Motor neuron (in vitro differentiated cells): ENCODE measurements at regions not wholly inside any gene's neighbourhood (a gene's known extent, or its start where the extent isn't known, plus 50 kb on each side); places are given as distances from the start of the nearest gene placed in this dataset.
A peak's percentile ranks its signal among the peaks of the same experiment; 100 is the strongest.
"Not testable (repeated sequence)": the region's sequence is repeated elsewhere in the genome, so short reads cannot be mapped to it uniquely, and the experiment has no call there.

ENCODE experiments used
- ATAC-seq, 8 experiments: fragments of 200-7000 bp; cut with Tn5 transposase; replicated peaks in 6 of 8; 2 replicates each; pipeline ENCODE4 v1.8.0; 2021; ENCODE audit warnings: mild to moderate bottlenecking in 8 of 8, moderate library complexity in 8 of 8
- H3K27ac ChIP-seq, 2 donors: fragments of 250-450 bp; sonication (Bioruptor Pico); 2 replicates each; pipeline ENCODE4 v1.9.0; 2021; ENCODE audit warnings: antibody characterized with exemption in 2 of 2, mild to moderate bottlenecking in 2 of 2, moderate library complexity in 1 of 2
- H3K4me1 ChIP-seq, 2 donors: fragments of 250-450 bp; sonication (Bioruptor Pico); replicated peaks in 1 of 2; 2 replicates each; pipeline ENCODE4 v1.6.1; 2021; ENCODE audit warnings: antibody characterized with exemption in 2 of 2, mild to moderate bottlenecking in 2 of 2, moderate library complexity in 1 of 2
- H3K4me3 ChIP-seq, 5 donors: fragments of 250-450 bp; sonication (Bioruptor Pico); 2 replicates each; pipeline ENCODE4 v1.9.0; 2021; ENCODE audit warnings: antibody characterized with exemption in 5 of 5, mild to moderate bottlenecking in 5 of 5, moderate library complexity in 4 of 5
- WGBS, 10 experiments: fragments of 450-650 bp; shearing (Covaris generic); methylation state at CpG; one replicate each; pipeline ENCODE4 v1.0.0; 2022; 5-methylcytosine and 5-hydroxymethylcytosine counted together
- in situ Hi-C, 9 experiments: fragments of 400-800 bp; cut with MboI; loops; one replicate each; pipeline ENCODE4 v1.15.0; 2021; ENCODE audit warnings: low sequenced_read_pairs in 9 of 9, low pct_unique_long_range_greater_than_20kb in 2 of 9; ENCODE audit not compliant: unreplicated experiment in 9 of 9

- ATAC-seq = peak; percentile 19 to 96 (median 88)
- in situ Hi-C loops = no loop called here
Measured at GRCh38 chr14:34275078-34275477, 187.0 kb downstream of the SPTSSA start.

DNA sequence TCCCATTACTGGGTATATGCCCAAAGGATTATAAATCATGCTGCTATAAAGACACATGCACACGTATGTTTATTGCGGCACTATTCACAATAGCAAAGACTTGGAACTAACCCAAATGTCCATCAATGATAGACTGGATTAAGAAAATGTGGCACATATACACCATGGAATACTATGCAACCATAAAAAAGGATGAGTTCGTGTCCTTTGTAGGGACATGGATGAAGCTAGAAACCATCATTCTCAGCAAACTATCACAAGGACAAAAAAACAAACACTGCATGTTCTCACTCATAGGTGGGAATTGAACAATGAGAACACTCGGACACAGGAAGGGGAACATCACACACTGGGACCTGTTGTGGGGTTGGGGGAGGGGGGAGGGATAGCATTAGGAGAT lies 188.3 kb downstream of the SPTSSA start:
- H3K4me3 ChIP-seq, H3K27ac ChIP-seq, ATAC-seq, in situ Hi-C loops: not testable (repeated sequence)
- H3K4me1 ChIP-seq = peaks cover 15 to 26% of the 10 kb centered on the region in 2 donors
- no CpG with 5 or more reads among the region's 4 CpGs for WGBS, 10 experiments

More at GRCh38 chr14:34275078-34275477, 187.0 kb downstream of the SPTSSA start:
- H3K4me1 ChIP-seq = peaks cover 15 to 26% of the 10 kb centered on the region in 2 donors
- H3K4me3 ChIP-seq = no peak overlapping the region
- no peak overlapping the region for H3K27ac ChIP-seq
- 0 to 100% (median 58%) methylated on average over 1 to 4 of the region's 4 CpGs; no CpG with 5 or more reads in 1 of the 10 experiments for WGBS, 10 experiments

DNA sequence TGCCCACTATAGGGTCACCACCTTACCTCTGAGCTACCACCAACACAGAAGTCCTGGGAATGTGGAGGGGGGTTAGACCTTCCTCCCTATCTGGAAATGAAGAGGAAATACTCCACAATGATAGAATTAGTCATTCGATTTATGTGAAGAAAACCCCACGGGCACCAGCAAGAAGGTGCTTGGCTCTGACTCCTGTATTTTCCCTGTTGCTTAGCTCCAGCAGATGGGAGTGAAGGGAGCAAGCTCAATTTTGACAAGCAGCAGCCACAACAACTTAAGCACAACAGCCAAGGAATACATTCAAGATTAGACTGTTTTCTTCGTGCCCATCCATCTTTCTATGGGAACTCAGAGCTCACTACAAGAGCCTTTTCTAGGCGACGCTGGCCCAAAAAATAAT lies 191.7 kb downstream of the SPTSSA start:
- Histone ChIP-seq H3K27ac (no peak overlapping the region), H3K4me3 (no peak overlapping the region), H3K4me1 (peaks cover 6 to 13% of the 10 kb centered on the region in 2 donors)
- in situ Hi-C loops = no loop called here
- 0 to 93% (median 68%) methylated on average over 1 to 5 of the region's 5 CpGs; no CpG with 5 or more reads in 2 of the 10 experiments for WGBS, 10 experiments
- ATAC-seq = peak in 1 of 8 experiments; percentile 47

DNA sequence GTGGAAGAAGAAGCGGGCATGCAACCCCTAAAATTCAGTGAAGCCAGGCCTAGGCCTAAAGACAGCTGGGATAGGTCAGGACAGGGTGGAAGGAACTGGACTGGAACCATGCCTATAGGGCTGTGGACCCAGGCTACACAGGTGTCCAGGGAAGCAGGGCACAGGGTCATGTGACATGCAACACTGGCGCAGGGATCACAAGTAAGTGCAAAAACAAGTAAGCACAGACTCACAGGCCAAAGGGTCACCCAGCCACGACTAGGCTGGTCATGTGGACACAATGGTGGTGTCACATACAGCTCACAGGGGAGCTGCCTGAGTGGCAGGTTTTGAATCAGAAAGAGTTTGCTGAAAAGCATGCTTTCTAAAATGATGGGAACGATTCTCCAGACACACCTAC lies 195.7 kb downstream of the SPTSSA start:
- 0 to 87% (median 22%) methylated on average over 1 to 3 of the region's 4 CpGs; no CpG with 5 or more reads in 3 of the 10 experiments for WGBS, 10 experiments
- no peak overlapping the region for H3K4me3 ChIP-seq
- no peak for ATAC-seq
- no peak overlapping the region for H3K27ac ChIP-seq
- in situ Hi-C loops = no loop called here
- H3K4me1 ChIP-seq = peaks cover 7 to 9% of the 10 kb centered on the region in 2 donors

GRCh38 chr14:34262127-34262910 lies 199.7 kb downstream of the SPTSSA start:
- 31 to 70% (median 51%) methylated on average over 4 to 9 of the region's 9 CpGs; no CpG with 5 or more reads in 2 of the 10 experiments for WGBS, 10 experiments
- in situ Hi-C loops = no loop called here
- no peak overlapping the region for H3K27ac ChIP-seq
- no peak overlapping the region for H3K4me3 ChIP-seq
- ATAC-seq = peak in 5 of 8 experiments; percentile 61 to 91 (median 72)
- peaks cover 12 to 13% of the 10 kb centered on the region in 2 donors for H3K4me1 ChIP-seq

- in situ Hi-C loops = no loop called here
- H3K4me1 ChIP-seq = peaks cover 12 to 13% of the 10 kb centered on the region in 2 donors
- ATAC-seq = peak in 2 of 8 experiments; percentile 2 to 50
- no peak overlapping the region for H3K27ac ChIP-seq
- no peak overlapping the region for H3K4me3 ChIP-seq
Measured at GRCh38 chr14:34259996-34260395, 202.0 kb downstream of the SPTSSA start.

DNA sequence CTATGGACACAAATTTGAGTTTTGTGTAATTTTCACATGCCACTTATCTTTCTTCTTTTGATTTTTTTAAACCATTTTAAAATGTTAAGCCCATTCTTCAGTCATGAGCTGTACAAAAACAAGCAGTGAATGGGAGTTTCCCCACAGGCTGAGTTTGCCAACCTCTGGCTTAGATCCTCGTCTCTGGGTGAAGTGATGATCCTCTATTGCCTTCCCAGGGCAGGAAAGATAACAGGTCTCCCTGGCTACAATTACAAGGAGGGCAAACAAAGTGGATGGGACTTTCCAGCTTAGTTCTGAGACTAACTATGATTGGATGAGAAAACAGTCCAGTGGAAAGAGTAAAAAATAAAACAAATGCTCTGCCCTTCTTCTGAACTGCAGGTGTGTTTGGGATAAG lies 203.7 kb downstream of the SPTSSA start:
- in situ Hi-C loops = no loop called here
- peak in 3 of 8 experiments; percentile 38 to 86 (median 49) for ATAC-seq
- WGBS, 10 experiments = 0 to 100% (median 40%) methylated on average over 1 of the region's 1 CpG; no CpG with 5 or more reads in 4 of the 10 experiments
- H3K4me1 ChIP-seq = peaks cover 21 to 24% of the 10 kb centered on the region in 2 donors
- no peak overlapping the region for H3K27ac ChIP-seq
- no peak overlapping the region for H3K4me3 ChIP-seq

- ATAC-seq = peak in 1 of 8 experiments; percentile 9
- H3K4me1 ChIP-seq = peaks cover 21 to 22% of the 10 kb centered on the region in 2 donors
- H3K4me3 ChIP-seq = no peak overlapping the region
- in situ Hi-C loops = no loop called here
- H3K27ac ChIP-seq = no peak overlapping the region
- 0 to 100% (median 79%) methylated on average over 1 to 4 of the region's 4 CpGs; no CpG with 5 or more reads in 1 of the 10 experiments for WGBS, 10 experiments
Measured at GRCh38 chr14:34257505-34257904, 204.5 kb downstream of the SPTSSA start.

GRCh38 chr14:34256223-34256622 lies 205.8 kb downstream of the SPTSSA start:
- no peak overlapping the region for H3K4me3 ChIP-seq
- ATAC-seq = no peak
- no peak overlapping the region for H3K27ac ChIP-seq
- 0 to 100% (median 100%) methylated on average over 1 of the region's 1 CpG; no CpG with 5 or more reads in 3 of the 10 experiments for WGBS, 10 experiments
- in situ Hi-C loops = no loop called here
- peaks cover 18 to 23% of the 10 kb centered on the region in 2 donors for H3K4me1 ChIP-seq

GRCh38 chr14:34254571-34254970 lies 207.5 kb downstream of the SPTSSA start:
- peak overlapping the region in 1 of 2 donors; percentile 62 for H3K27ac ChIP-seq
- 13 to 100% (median 56%) methylated on average over 1 to 5 of the region's 5 CpGs; no CpG with 5 or more reads in 3 of the 10 experiments for WGBS, 10 experiments
- in situ Hi-C loops = no loop called here
- peaks cover 20 to 27% of the 10 kb centered on the region in 2 donors for H3K4me1 ChIP-seq
- H3K4me3 ChIP-seq = no peak overlapping the region
- peak in 6 of 8 experiments; percentile 18 to 80 (median 22) for ATAC-seq

DNA sequence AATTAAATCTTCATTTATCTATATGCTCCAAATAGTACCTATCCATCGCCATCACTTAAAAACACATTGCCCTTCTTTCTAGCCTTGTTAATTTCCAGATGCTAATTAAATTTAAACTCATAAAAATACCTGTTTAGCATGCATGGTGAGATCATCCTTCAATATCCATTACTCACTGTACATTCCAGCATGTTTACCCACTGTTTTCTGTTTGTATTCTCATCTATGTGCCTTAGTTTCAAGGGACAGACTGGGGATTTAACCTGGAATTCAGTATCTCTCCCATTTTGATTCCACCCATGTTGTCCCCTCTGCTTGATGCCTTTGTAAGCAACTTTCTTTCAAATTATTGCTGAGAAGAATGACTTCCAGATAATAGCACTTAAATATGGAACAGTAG lies 208.0 kb downstream of the SPTSSA start:
- H3K4me1 ChIP-seq = peaks cover 20 to 27% of the 10 kb centered on the region in 2 donors
- H3K27ac ChIP-seq = peak overlapping the region in 1 of 2 donors; percentile 62
- in situ Hi-C loops = no loop called here
- H3K4me3 ChIP-seq = no peak overlapping the region
- peak in 2 of 8 experiments; percentile 32 to 36 for ATAC-seq
- 60 to 100% (median 86%) methylated on average over 1 of the region's 1 CpG; no CpG with 5 or more reads in 3 of the 10 experiments for WGBS, 10 experiments

GRCh38 chr14:34252227-34252626 lies 209.8 kb downstream of the SPTSSA start:
- ATAC-seq = no peak
- in situ Hi-C loops = no loop called here
- H3K4me3 ChIP-seq = no peak overlapping the region
- H3K27ac ChIP-seq = no peak overlapping the region
- 0 to 94% (median 49%) methylated on average over 1 to 2 of the region's 2 CpGs; no CpG with 5 or more reads in 4 of the 10 experiments for WGBS, 10 experiments
- peaks cover 20 to 27% of the 10 kb centered on the region in 2 donors for H3K4me1 ChIP-seq

- Histone ChIP-seq H3K27ac (no peak overlapping the region), H3K4me3 (no peak overlapping the region), H3K4me1 (peaks cover 20 to 27% of the 10 kb centered on the region in 2 donors)
- no peak for ATAC-seq
- WGBS, 10 experiments = 40 to 100% (median 80%) methylated on average over 1 to 5 of the region's 6 CpGs
- in situ Hi-C loops = no loop called here
Measured at GRCh38 chr14:34251662-34252061, 210.4 kb downstream of the SPTSSA start.
